NCI-H748 treated with DMSO at 0.1 percent for 48 hours (cell line): ENCODE measurements at regions not wholly inside any gene's neighbourhood (a gene's known extent, or its start where the extent isn't known, plus 50 kb on each side); places are given as distances from the start of the nearest gene placed in this dataset.
A peak's percentile ranks its signal among the peaks of the same experiment; 100 is the strongest.

ENCODE experiments used
- DNase-seq: peaks from one replicate; lab custom pipeline; 2025; lab: John Stamatoyannopoulos, UW

DNA sequence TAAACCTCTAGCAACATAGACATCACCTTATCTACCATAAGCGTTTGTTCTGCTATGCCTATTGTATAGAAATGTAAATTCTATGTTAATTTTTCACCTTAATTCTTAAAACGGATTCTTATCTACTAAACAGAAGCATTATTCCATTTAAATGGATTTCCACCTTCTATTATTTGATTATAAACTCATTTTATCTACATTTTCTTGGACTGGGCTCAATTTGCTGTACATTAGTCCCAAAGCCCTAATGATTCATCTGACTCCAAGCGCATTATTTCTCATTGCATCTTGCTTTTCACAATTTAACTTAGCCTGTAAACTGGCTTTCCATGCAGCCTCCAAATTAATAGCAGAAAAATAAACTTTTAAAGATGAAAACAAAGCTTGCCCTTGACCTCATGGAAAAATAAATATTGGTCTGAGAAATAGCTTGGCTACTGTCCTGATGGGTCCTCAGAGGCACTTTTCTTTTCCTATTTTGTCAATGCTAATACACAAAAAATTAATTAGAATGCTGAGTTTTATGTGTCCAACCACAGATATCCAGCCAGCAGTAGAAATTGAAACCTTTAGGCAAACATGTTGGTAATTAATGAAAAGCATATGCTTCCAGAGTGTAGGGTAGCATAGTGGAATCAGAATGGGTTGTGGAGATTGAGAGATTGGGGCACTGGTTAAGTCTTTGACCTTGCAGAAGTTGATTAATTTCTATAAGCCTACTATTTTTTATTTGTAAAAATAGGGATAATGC, 81.4 kb upstream of the CFAP20DC start:
- no peak for DNase-seq

- DNase-seq = no peak
Observed at GRCh38 chr3:59128685-59129084, 78.9 kb upstream of the CFAP20DC start.

- DNase-seq = no peak
Observed at GRCh38 chr3:59127071-59127470, 77.2 kb upstream of the CFAP20DC start.

DNA sequence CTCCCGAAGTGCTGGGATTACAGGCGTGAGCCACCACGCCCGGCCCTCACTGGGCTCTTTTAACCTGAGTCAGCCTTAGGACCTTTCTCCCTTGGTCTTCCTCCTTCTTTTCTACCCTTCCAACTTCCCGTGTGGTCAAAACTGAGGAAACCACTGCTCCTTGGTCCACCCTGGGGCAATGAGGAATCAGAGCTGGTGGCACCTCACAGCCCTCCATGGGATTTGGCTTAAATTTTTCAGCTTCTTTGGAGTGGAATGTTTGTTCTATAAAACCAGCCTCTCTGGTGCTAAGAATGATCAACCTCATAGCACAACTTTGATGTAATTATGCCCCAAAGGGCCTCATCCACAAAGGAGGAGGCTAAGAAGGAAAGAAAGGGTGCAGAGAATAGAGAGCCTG, 76.6 kb upstream of the CFAP20DC start:
- no peak for DNase-seq

GRCh38 chr3:59121346-59122144, 71.7 kb upstream of the CFAP20DC start:
- DNase-seq = no peak

DNA sequence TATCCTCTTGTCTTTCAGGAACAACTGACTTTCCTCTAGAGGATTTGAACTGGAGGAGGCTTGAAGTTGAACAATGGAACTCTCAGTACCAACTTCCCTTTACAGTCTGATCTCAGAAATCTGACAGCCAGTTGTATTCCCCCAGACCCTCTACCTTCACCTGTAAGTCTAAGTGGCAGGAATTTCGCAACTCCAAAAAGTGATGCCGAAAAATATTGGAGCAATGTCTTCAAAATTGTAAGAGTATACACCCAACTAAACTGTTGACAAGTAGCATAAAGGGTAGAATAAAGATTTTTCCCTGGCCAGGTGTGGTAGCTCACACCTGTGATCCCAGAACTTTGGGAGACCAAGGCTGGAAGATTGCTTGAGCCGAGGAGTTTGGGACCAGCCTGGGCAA, 69.1 kb upstream of the CFAP20DC start:
- no peak for DNase-seq

- DNase-seq = no peak
Observed at GRCh38 chr3:59117396-59117795, 67.6 kb upstream of the CFAP20DC start.

DNA sequence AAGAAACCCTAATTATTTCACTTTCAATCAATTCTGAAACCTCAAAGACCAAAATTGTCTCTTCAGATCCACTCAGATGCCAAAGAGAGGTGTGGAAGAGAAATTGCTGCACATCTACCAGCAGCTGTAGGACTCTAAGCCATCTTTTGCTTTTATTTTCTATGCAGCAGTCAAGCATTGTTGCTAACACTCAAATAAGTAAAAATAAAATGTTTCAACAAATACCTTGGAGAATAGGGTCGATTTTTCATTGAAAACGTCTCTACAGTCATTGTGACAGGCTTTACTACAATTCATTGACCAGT, 66.4 kb upstream of the CFAP20DC start:
- no peak for DNase-seq

- DNase-seq = no peak
Observed at GRCh38 chr3:59115364-59116232, 65.8 kb upstream of the CFAP20DC start.

DNA sequence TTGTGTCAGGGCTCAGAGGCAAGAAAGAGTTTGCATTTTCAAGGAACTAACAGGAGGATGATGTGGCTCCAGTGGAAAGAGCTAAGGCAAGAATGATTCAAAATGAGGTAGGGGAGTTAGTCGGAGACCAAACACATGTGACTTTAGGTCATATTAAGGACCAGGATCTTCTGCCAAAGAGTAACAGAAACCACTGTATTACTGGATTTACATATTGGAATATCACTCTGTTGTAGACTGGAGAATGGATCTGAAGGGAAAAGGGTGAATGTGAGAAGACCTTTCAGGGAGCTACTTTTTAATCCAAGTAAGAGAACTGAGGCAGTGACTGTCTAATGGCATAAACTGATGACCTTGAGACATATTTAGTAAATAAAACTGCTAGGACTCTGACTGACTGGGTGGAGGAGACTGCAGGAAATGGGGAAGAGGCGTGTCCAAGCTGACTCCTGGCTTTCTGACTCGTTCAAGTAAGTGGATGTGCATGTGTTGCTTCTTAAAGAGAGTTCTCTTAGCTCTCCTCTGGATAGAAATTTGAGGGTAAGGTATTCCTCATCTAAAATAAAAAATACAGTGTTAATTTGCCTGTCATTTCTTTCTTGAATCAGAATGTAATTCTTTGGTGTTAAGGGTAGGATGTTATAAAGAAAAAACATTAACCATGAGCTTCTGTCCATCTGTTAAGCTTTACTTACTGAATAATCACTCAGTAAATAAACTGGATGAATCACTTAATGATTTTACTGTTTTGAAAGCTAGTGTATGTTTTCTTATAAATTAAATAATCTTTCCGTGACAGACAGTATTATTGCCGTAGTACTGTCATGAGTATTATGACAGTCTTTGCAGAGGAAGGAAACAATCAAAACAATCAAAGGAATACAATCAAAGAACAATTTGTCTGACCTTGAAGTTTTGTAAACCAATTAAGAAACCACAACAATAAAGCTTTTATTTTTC, 58.3 kb upstream of the CFAP20DC start:
- peak; percentile 32 for DNase-seq

- DNase-seq = no peak
Observed at GRCh38 chr3:59106085-59106648, 56.3 kb upstream of the CFAP20DC start.

DNA sequence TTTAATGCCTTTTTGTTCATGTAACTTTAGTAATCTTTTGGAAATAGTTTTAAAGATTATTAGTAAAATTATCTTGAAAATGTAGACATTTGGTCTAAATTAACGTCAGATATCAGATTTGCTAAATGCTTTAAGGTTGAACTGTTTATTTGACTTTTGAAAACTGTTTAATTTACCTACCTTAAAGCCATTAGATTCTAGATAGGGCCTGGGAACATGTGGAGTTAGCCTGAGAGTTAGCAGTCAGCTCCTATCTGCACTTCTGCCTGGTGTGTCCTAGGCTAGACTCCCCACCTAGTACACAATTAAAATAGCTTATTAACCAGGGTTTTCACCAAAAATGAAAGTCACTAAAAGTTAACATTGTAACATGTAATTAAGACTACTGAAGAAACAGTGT, 53.7 kb upstream of the CFAP20DC start:
- DNase-seq = no peak

- DNase-seq = no peak
Observed at GRCh38 chr3:59101231-59101736, 51.5 kb upstream of the CFAP20DC start.
